Ectodermal cell (in vitro differentiated cells): ENCODE measurements at regions not wholly inside any gene's neighbourhood (a gene's known extent, or its start where the extent isn't known, plus 50 kb on each side); places are given as distances from the start of the nearest gene placed in this dataset.

Source experiments
- H3K27ac ChIP-seq: 2 replicates; pipeline ENCODE4 v1.7.0; 2013; ENCODE audit warnings: mild to moderate bottlenecking, low read depth, low read length; ENCODE audit not compliant: insufficient read depth, poor library complexity, severe bottlenecking
- H3K27me3 ChIP-seq: 2 replicates; pipeline ENCODE4 v1.7.0; 2013; ENCODE audit warnings: mild to moderate bottlenecking, low read length; ENCODE audit not compliant: insufficient read depth, control insufficient read depth, poor library complexity, severe bottlenecking
- H3K36me3 ChIP-seq: one replicate; pipeline ENCODE4 v1.7.0; 2013; ENCODE audit warnings: low read length; ENCODE audit not compliant: control insufficient read depth, insufficient read depth
- H3K4me1 ChIP-seq: one replicate; pipeline ENCODE4 v1.7.0; 2013; ENCODE audit warnings: low read length; ENCODE audit not compliant: control insufficient read depth, insufficient read depth
- H3K4me3 ChIP-seq: 2 replicates; pipeline ENCODE4 v1.7.0; 2013; ENCODE audit warnings: low read depth, low read length, control low read depth; ENCODE audit not compliant: insufficient read depth
- H3K9me3 ChIP-seq: 2 replicates; pipeline ENCODE4 v1.7.0; 2013; ENCODE audit warnings: mild to moderate bottlenecking, low read length, moderate library complexity; ENCODE audit not compliant: control insufficient read depth
- WGBS, 2 experiments: methylation state at CpG; one replicate each; pipeline ENCODE4 v1.1.7; 2013; ENCODE audit warnings: missing lambda C conversion rate in 2 of 2; 5-methylcytosine and 5-hydroxymethylcytosine counted together

DNA sequence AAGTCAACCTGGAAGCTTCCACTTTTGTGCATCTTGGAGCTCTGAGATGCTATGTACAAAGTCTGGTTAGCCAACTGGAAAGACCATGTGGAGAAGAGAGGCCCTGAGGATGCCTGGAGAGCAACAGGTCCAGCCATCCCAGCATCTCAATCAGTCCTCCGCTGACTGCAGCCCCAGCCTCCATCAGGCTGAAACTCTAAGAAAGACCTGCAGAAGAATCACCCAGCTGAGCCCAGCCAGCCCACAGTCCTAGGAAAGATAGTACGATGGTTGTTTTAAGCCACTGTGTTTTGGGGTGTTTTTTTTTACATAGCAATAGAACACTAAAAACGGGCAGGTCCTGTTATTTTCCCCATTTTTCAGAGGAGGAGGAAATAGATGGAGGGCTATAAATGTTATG lies 84.0 kb downstream of the NCR2 start:
- H3K27me3 ChIP-seq: peaks cover 74% of the 10 kb centered on the region
- peaks cover 9% of the 10 kb centered on the region for H3K4me1 ChIP-seq
- 88 to 91% methylated on average over 3 of the region's 3 CpGs for WGBS, 2 experiments
- H3K4me3 ChIP-seq: no peak overlapping the region
- no peaks in the 10 kb centered on the region for H3K36me3 ChIP-seq
- no peak overlapping the region for H3K27ac ChIP-seq
- no peaks in the 10 kb centered on the region for H3K9me3 ChIP-seq

DNA sequence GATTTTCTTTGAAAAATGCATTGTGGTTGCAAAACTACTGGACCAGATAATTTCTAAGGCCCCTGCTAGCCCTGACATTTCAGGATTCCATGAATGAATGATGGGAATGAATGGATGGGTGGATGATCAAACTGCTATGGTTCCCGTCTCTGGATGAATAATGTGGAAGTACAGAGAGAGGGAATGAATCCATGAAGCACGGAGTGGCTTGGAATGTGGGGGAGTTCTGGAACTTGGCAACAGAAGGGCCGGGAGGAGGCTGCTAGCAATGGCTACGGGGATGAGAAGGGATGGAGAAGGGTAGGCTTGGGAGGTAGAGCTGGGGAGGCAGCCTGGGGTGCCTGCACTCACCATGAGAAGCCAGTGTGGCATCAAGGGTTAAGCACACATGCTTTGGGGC lies 84.8 kb downstream of the NCR2 start:
- H3K9me3 ChIP-seq: no peaks in the 10 kb centered on the region
- peaks cover 9% of the 10 kb centered on the region for H3K4me1 ChIP-seq
- H3K4me3 ChIP-seq: no peak overlapping the region
- peaks cover 72% of the 10 kb centered on the region for H3K27me3 ChIP-seq
- 85 to 86% methylated on average over 4 of the region's 4 CpGs for WGBS, 2 experiments
- no peaks in the 10 kb centered on the region for H3K36me3 ChIP-seq
- no peak overlapping the region for H3K27ac ChIP-seq

DNA sequence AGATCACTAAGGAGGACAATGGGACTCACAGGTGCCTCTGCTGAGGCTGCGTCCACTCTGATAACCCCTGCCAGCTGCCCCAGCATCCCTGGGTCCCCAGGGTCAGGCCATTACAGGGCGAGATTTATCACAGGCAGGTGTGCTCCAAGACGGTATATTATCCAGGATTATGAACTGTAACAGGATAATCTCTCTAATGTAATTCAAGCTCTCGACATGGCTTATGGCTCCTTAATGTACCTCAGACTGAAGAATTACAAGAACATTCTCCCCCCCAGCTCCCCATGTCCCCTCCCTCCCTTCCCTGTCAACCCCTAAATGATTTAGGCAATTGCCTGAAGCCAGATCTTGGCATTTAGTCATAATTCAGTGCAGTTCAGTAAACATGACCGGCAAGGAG lies 86.8 kb downstream of the NCR2 start:
- Histone ChIP-seq H3K4me1 (peaks cover 8% of the 10 kb centered on the region), H3K27me3 (peaks cover 72% of the 10 kb centered on the region), H3K4me3 (no peak overlapping the region), H3K27ac (no peak overlapping the region), H3K9me3 (no peaks in the 10 kb centered on the region), H3K36me3 (no peaks in the 10 kb centered on the region)
- WGBS, 2 experiments: 87 to 90% methylated on average over 5 of the region's 5 CpGs

DNA sequence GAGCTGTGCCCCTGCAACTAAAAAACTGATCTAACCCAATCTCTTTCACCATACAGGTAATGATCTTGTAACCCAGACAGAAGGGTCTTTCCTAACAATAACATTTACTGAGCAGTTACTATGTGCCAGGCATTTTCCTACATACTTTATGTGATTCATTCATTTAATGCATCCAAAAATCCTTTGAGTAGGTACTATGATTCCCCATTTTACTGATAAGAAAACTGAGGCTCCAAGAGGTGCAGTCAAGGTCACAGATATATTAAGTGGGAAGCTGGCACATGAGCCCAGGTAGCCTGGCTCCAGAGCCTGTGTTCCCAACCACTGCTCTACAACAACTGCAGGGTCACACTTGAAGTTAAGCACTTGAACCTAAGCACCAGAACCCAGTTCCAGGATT lies 87.6 kb downstream of the NCR2 start:
- peaks cover 15% of the 10 kb centered on the region for H3K4me1 ChIP-seq
- H3K27ac ChIP-seq: no peak overlapping the region
- peaks cover 72% of the 10 kb centered on the region for H3K27me3 ChIP-seq

DNA sequence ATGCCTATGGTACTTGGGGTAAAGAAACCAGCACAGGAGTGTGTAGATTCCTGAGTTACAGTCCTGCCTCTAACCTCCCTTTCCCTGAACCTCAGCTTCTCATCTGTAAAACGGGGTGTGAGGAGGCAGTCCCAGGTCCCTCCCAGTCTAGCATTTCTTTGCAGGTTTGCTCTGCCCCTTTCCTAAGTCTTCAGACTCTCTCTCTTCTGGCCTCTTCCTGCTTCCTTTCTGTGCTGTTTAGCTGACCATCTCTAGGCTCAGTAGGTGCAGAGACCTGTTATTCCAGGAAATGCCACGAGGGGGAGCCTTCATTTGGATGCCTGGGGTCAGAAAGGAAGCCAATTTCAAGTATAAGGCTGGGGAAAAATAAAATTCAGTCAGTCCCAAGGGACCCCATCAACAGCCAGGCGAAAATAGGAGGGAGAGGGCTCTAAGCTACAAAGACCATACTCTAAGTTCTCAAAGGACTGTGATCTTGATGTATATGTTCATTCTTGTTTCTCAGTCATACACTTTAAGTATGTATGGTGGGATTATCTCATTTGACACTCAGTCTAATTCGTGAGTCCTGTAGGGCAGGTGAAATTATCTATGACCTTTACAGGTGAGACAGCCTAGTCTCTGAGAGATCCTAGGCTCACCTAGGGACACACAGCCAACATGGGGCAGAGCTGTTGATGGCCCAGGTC lies 89.1 kb downstream of the NCR2 start:
- no peak overlapping the region for H3K27ac ChIP-seq
- H3K4me1 ChIP-seq: peaks cover 23% of the 10 kb centered on the region
- WGBS, 2 experiments: 14 to 19% methylated on average over 4 of the region's 4 CpGs
- H3K36me3 ChIP-seq: no peaks in the 10 kb centered on the region
- H3K4me3 ChIP-seq: no peak overlapping the region
- H3K27me3 ChIP-seq: peaks cover 79% of the 10 kb centered on the region
- H3K9me3 ChIP-seq: no peaks in the 10 kb centered on the region

More for the DNA sequence above, 87.6 kb downstream of the NCR2 start:
- Histone ChIP-seq H3K9me3 (no peaks in the 10 kb centered on the region), H3K36me3 (no peaks in the 10 kb centered on the region), H3K4me3 (no peak overlapping the region)

DNA sequence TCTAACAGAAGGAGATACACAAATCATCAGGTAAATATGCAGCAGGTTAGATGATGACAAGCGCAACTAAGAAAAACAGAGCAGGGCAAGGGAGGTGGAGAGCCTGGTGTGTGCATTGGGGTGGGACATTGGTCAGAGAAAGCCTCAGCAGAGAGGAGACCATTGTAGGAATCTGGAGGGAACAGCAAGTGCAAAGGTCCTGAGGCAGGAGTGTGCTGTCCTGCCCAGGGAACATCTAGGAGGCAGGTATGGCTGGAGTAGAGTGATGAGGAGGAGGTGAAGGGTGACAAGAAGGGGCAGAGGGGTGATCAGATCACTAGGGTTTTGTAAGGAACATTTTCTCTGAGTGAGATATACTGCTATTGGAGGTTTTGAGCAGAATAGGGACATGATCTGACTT lies 90.1 kb downstream of the NCR2 start:
- 94 to 96% methylated on average over 1 of the region's 1 CpG for WGBS, 2 experiments
- H3K36me3 ChIP-seq: no peaks in the 10 kb centered on the region
- H3K27ac ChIP-seq: no peak overlapping the region
- peaks cover 89% of the 10 kb centered on the region for H3K27me3 ChIP-seq
- peaks cover 29% of the 10 kb centered on the region for H3K4me1 ChIP-seq
- H3K4me3 ChIP-seq: no peak overlapping the region
- no peaks in the 10 kb centered on the region for H3K9me3 ChIP-seq

DNA sequence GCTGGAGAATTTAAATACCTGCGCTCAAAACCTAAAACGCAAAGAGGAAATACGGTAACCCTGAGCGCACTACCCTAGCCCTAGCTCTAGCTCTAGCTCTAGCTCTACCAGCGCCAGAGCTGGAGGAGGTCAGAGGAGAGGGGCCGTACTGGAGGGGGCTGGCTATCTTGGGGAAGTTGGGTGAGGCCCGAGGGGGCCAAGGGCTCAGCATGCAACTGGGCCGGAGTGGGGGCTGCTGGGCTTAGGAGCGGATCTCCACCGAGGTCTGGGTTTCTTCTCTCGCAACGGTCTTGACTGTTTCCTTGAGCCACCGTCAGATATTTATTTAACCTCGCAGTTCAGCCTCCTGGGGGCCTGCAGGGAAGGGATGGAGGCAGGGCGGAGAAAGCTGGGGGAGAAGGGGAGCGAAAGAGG lies 91.0 kb downstream of the NCR2 start:
- Histone ChIP-seq H3K27me3 (peaks cover 87% of the 10 kb centered on the region), H3K36me3 (no peaks in the 10 kb centered on the region), H3K27ac (no peak overlapping the region), H3K9me3 (no peaks in the 10 kb centered on the region), H3K4me3 (no peak overlapping the region), H3K4me1 (peaks cover 29% of the 10 kb centered on the region)
- 1 to 2% methylated on average over 16 of the region's 16 CpGs for WGBS, 2 experiments

DNA sequence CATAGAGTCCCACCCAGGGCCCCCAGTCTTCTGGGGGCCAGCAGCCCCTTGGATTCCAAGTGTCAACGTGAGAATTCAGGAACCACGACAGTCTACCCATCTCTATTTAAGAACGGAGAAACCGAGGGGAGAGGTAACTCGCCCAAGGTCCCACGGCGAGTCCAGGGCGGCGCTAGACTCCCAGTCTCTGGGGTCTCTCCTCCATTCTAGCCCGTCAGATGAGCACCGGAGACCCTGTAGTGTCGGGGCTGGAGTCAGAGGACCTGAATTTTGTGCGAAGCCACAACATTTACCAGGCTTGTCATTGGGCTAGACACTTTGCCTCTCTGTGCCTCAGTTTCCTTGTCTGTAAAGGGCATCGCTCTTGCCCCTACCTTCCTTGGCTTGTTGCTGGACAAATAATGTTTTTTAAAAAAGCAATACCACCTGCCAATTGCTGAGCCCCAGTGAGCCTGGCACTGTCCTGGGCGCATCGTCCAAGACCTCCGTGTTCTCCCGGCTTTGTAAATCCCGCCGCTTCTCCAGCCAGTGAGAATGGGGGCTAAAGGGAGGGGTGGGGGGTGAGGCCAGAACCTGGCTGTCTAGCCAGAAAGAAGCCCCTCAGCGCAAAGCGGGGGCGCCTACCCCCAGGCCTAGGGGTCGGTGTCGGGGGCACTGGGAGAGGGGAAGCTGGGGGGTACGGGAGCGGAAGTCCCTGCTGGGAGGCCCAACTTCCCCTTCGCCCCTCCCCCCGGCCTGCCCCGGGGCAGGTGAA lies 91.7 kb downstream of the NCR2 start:
- H3K4me3 ChIP-seq: peak overlapping the region; percentile 24
- H3K36me3 ChIP-seq: no peaks in the 10 kb centered on the region
- WGBS, 2 experiments: 1 to 2% methylated on average over 30 of the region's 30 CpGs
- no peaks in the 10 kb centered on the region for H3K9me3 ChIP-seq
- H3K27me3 ChIP-seq: peaks cover 86% of the 10 kb centered on the region
- no peak overlapping the region for H3K27ac ChIP-seq
- H3K4me1 ChIP-seq: peaks cover 31% of the 10 kb centered on the region

DNA sequence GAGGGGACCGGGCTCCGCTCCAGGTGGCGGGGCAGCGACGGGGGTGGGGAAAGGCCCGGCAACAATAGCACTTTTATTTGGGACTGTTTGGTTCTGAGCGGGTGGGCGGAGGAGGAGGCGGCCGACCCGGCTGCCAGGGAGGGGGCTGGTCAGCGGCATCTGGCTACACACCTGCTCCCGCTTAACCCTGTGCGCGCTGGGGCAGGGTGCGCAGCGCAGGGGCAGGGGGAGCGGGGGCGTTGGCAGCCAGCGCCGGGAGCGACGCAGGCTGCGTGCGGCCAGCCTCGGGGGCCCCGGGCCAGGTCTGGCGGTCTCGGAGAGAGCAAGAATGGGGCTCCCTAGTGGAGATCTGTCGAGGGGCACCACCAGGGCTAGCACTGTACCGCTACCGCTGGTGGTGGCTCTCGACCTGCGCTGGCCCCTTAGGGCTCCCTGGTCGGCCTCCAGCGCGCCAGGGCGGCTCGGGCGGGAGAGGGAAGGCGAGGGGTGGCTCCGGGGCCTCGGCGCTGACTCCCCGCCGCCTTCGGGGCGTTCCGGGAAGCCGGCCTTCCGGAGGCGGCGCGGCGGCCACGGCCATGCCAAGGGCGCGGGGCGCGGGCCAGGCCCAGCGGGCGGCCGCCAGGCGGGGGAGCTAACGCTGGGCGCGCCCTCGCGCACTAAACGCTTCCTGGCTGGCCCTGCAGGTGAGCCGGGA lies 92.4 kb downstream of the NCR2 start:
- WGBS, 2 experiments: 0% methylated on average over 71 of the region's 71 CpGs

DNA sequence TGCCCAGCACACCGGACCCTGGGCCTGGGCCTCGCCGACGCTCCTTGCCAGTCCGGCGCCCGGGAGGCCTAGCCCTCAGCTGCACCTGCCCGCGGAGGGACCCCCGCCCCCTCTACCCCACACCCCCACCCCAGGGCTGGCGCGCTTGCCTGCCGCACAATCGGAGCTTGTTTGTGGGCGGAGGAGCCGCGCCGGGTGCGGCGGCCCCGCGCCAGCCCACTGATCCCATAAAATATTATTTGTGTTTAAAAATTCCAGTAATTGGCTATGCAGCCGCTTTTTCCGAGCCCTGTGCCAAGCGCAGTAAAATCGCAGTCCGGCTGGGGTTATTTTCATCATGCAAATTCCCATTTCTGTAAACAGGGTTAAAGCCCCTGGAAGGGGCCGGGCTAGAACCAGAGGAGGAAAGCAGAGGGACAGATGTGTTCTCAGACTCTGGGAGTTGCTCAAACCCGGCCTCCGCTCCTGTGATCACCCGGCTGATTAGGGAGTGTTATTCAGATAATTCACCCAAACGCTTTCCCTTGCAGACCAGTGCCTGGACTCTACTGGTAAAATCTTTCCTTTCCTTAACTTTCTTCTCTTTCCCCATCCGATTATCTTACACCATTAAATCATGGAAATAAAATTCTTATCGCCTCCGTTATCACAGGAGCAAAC lies 93.1 kb downstream of the NCR2 start:
- H3K27me3 ChIP-seq: peaks cover 72% of the 10 kb centered on the region
- peaks cover 36% of the 10 kb centered on the region for H3K4me1 ChIP-seq
- H3K9me3 ChIP-seq: no peaks in the 10 kb centered on the region
- no peak overlapping the region for H3K27ac ChIP-seq
- no peaks in the 10 kb centered on the region for H3K36me3 ChIP-seq
- 5 to 6% methylated on average over 32 to 34 of the region's 35 CpGs for WGBS, 2 experiments
- no peak overlapping the region for H3K4me3 ChIP-seq

More for the DNA sequence above, 92.4 kb downstream of the NCR2 start:
- H3K27ac ChIP-seq: no peak overlapping the region
- peaks cover 36% of the 10 kb centered on the region for H3K4me1 ChIP-seq
- no peaks in the 10 kb centered on the region for H3K36me3 ChIP-seq
- H3K27me3 ChIP-seq: peaks cover 79% of the 10 kb centered on the region
- peak overlapping the region; percentile 24 for H3K4me3 ChIP-seq
- no peaks in the 10 kb centered on the region for H3K9me3 ChIP-seq
